ENCODE measurements at regions not wholly inside any gene's neighbourhood (a gene's known extent, or its start where the extent isn't known, plus 50 kb on each side); places are given as distances from the start of the nearest gene placed in this dataset.

DNA sequence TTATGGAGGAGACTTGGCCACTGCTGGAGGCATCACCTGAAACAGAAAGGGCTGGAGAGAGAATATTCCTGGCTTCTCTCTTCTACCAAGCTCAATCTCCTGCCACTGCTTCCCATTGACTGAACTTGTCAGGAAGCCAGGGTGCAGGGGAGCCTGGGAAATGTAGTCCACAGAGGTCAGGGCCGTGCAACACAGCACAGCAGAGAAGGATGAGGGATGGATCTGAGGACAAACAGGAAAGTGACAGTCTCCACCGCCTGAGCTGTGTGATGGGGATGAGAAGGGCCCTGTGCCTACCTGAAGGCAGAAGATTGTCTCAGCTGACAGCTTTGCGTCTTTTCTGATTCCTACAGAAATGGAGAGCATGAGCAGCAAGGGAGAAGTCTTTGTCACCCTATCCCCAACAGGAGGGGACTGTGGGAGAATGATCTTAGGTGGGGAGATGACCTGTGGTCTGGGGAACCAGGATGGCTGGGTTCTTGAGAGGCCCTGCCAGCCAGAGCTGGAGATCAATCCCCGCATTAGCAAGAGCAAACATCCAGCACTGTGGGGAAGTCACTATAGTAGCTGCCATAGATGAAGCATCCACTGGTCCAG, 114.2 kb downstream of the SNX5 start:
- Histone ChIP-seq H4K20me1 (ENCODE audit: insufficient read depth, low read length) (no peaks in the 10 kb centered on the region), H3K4me1 (ENCODE audit: insufficient read depth, low read length) (peaks cover 11% of the 10 kb centered on the region), H3K36me3 (ENCODE audit: insufficient read depth, low read length) (no peaks in the 10 kb centered on the region), H3K9ac (ENCODE audit: low read length) (no peak overlapping the region), H3K27ac (ENCODE audit: low read depth, low read length) (no peak overlapping the region), H3K79me2 (ENCODE audit: insufficient read depth, low read length) (no peaks in the 10 kb centered on the region), H3K27me3 (ENCODE audit: insufficient read depth, low read length) (no peaks in the 10 kb centered on the region), H2AFZ (ENCODE audit: low read depth, low read length) (no peak overlapping the region), H3K9me3 (ENCODE audit: insufficient read depth, low read depth, low read length) (peaks cover 3% of the 10 kb centered on the region), H3K4me2 (ENCODE audit: low read length) (no peak overlapping the region), H3K4me3 (ENCODE audit: insufficient read depth, low read depth, low read length) (no peak overlapping the region)
- FAIRE-seq (no peak), DNase-seq (ENCODE audit: low read depth) (no peak)
- Mint-ChIP-seq H3K4me3 (ENCODE audit: unreplicated experiment) (no peak overlapping the region), H3K27ac (ENCODE audit: unreplicated experiment) (no peak overlapping the region), H3K4me1 (ENCODE audit: low read depth, unreplicated experiment) (peaks cover 12% of the 10 kb centered on the region), H3K36me3 (ENCODE audit: low read depth, unreplicated experiment) (no peaks in the 10 kb centered on the region), H3K9me3 (ENCODE audit: unreplicated experiment) (peaks cover 6% of the 10 kb centered on the region), H3K27me3 (ENCODE audit: low read depth, unreplicated experiment) (no peaks in the 10 kb centered on the region)
- TF ChIP-seq CTCF (IDR thresholded peaks at IDR 0.05; ENCODE audit: insufficient read depth, low read depth, low read length) (no peak), EZH2 (IDR thresholded peaks at IDR 0.05; ENCODE audit: insufficient read depth, low read length) (no peak)

DNA sequence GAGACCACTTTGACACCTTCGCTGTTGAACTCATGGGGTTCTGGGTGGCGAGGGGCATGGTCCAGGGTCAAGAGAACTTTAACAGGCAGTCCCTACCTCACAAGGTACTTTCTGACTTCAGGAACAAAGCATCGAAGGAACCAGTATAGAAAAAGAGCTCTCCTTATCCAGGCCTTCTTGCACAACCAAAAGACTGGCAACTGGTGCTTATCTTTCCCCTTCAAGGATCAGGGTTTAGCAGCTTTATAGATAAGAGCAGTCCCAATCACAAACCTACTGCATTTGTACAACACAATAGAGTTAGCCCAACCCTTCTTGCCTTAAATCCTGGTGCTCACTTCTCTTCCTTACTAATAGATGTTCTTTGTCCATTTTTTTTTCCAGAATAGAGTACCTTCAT, 116.3 kb downstream of the SNX5 start:
- Histone ChIP-seq H3K79me2 (ENCODE audit: insufficient read depth, low read length) (no peaks in the 10 kb centered on the region), H3K4me1 (ENCODE audit: insufficient read depth, low read length) (peaks cover 20% of the 10 kb centered on the region), H3K4me3 (ENCODE audit: insufficient read depth, low read depth, low read length) (no peak overlapping the region), H3K9me3 (ENCODE audit: insufficient read depth, low read depth, low read length) (no peaks in the 10 kb centered on the region), H4K20me1 (ENCODE audit: insufficient read depth, low read length) (no peaks in the 10 kb centered on the region), H3K4me2 (ENCODE audit: low read length) (no peak overlapping the region), H3K9ac (ENCODE audit: low read length) (no peak overlapping the region), H3K36me3 (ENCODE audit: insufficient read depth, low read length) (no peaks in the 10 kb centered on the region), H3K27me3 (ENCODE audit: insufficient read depth, low read length) (no peaks in the 10 kb centered on the region), H2AFZ (ENCODE audit: low read depth, low read length) (no peak overlapping the region), H3K27ac (ENCODE audit: low read depth, low read length) (no peak overlapping the region)
- H3K4me3 Mint-ChIP-seq (ENCODE audit: unreplicated experiment): no peak overlapping the region
- no peak for DNase-seq (ENCODE audit: low read depth)
- TF ChIP-seq EZH2 (IDR thresholded peaks at IDR 0.05; ENCODE audit: insufficient read depth, low read length) (no peak), CTCF (IDR thresholded peaks at IDR 0.05; ENCODE audit: insufficient read depth, low read depth, low read length) (no peak)
- H3K4me1 Mint-ChIP-seq (ENCODE audit: low read depth, unreplicated experiment): peaks cover 17% of the 10 kb centered on the region
- H3K27me3 Mint-ChIP-seq (ENCODE audit: low read depth, unreplicated experiment): no peaks in the 10 kb centered on the region
- no peak overlapping the region for H3K27ac Mint-ChIP-seq (ENCODE audit: unreplicated experiment)
- FAIRE-seq: no peak
- H3K9me3 Mint-ChIP-seq (ENCODE audit: unreplicated experiment): peaks cover 11% of the 10 kb centered on the region
- H3K36me3 Mint-ChIP-seq (ENCODE audit: low read depth, unreplicated experiment): no peaks in the 10 kb centered on the region

DNA sequence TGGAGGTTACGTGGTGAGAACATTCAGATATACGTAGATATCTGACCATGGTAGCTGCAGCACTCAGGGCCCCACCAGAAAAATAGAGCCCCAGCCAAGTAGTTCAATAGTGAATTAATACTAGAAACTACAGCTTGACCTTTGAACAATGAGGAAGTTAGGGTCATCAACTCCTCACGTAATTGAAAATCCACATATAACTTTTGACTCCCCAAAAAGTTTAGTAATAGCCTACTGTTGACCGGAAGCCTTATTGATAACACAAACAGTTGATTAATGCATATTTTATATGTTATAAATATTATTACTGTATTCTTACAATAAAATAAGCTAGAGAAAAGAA, 117.9 kb downstream of the SNX5 start:
- Histone ChIP-seq H3K79me2 (ENCODE audit: insufficient read depth, low read length) (no peaks in the 10 kb centered on the region), H4K20me1 (ENCODE audit: insufficient read depth, low read length) (no peaks in the 10 kb centered on the region), H3K4me3 (ENCODE audit: insufficient read depth, low read depth, low read length) (no peak overlapping the region), H3K4me1 (ENCODE audit: insufficient read depth, low read length) (peaks cover 29% of the 10 kb centered on the region), H3K36me3 (ENCODE audit: insufficient read depth, low read length) (no peaks in the 10 kb centered on the region), H3K9me3 (ENCODE audit: insufficient read depth, low read depth, low read length) (no peaks in the 10 kb centered on the region), H3K4me2 (ENCODE audit: low read length) (peak overlapping the region; percentile 73), H3K27me3 (ENCODE audit: insufficient read depth, low read length) (no peaks in the 10 kb centered on the region), H3K9ac (ENCODE audit: low read length) (no peak overlapping the region), H3K27ac (ENCODE audit: low read depth, low read length) (peak overlapping the region; percentile 94), H2AFZ (ENCODE audit: low read depth, low read length) (no peak overlapping the region)
- Mint-ChIP-seq H3K27ac (ENCODE audit: unreplicated experiment) (peak overlapping the region; percentile 84), H3K4me3 (ENCODE audit: unreplicated experiment) (no peak overlapping the region), H3K36me3 (ENCODE audit: low read depth, unreplicated experiment) (no peaks in the 10 kb centered on the region), H3K27me3 (ENCODE audit: low read depth, unreplicated experiment) (no peaks in the 10 kb centered on the region), H3K9me3 (ENCODE audit: unreplicated experiment) (peaks cover 11% of the 10 kb centered on the region), H3K4me1 (ENCODE audit: low read depth, unreplicated experiment) (peaks cover 21% of the 10 kb centered on the region)
- FAIRE-seq (no peak), DNase-seq (ENCODE audit: low read depth) (no peak)
- TF ChIP-seq CTCF (IDR thresholded peaks at IDR 0.05; ENCODE audit: insufficient read depth, low read depth, low read length) (no peak), EZH2 (IDR thresholded peaks at IDR 0.05; ENCODE audit: insufficient read depth, low read length) (no peak)
